Suppressor macrophage (primary cell): ENCODE measurements at regions not wholly inside any gene's neighbourhood (a gene's known extent, or its start where the extent isn't known, plus 50 kb on each side); places are given as distances from the start of the nearest gene placed in this dataset.
"Not testable (repeated sequence)": the region's sequence is repeated elsewhere in the genome, so short reads cannot be mapped to it uniquely, and the experiment has no call there.

ENCODE experiments used
- DNase-seq, 4 experiments: peaks; one replicate each; pipeline ENCODE4 v3.0.0-alpha.2; 2020 to 2022

DNA sequence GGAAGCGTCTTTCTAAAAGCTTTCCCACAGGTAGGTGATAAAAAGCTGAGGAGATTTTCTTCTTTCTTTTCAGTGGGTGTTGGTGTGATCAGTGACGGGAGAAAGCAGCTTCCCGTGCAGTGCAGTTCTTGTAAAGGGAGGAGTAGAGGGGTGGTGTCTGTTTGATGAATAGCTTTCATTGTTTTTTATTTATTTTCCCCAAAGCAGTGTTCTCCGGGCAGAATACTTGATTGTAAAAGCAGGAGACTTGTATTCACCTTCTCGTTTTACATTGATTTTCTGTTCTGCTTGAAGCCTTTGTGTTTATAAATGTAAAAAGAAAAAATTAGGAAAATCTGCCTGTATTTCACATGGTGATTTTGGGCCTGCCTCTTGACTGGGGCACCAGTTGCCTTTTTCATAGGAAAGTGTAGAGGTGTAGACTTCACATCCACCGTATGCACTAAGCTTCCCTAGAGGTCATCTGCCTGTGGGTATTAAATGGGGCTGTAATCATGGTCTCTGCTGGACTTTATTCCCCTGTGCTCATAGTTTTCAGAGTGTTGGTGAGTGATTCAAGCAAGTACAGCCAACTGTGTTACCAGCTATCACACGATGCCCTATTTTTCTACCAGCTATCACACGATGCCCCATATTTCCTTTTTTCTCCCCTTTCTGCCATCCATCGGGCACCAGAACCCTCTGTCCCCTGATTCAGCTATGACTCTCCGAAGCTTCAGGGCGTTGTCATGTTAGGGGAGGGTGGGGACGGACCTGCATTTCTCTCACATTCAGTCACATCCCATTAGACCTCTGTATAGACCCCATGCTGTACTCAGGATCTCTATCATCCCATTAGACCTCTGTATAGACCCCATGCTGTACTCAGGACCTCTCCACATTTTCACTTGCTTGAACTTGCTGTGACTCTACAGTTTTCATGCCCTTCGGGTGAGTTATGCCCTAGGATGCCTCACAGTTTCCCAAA is 526.5 kb downstream of the TRIML1 start:
- DNase-seq, result no peak

DNA sequence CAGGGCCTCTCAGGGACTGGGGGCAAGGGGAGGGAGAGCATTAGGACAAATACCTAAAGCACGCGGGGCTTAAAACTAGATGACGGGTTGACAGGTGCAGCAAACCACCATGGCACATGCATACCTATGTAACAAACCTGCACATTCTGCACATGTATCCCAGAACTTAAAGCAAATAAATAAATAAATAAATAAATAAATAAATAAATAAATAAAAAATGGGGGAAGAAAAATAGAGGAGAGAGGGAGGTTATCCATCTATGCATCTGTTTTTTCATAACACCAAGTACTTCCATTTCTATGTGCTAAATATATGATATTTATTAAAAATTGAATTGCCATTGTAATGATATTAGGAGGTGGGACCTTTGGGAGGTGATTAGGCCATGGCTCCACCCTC is 539.5 kb downstream of the TRIML1 start:
- not testable (repeated sequence) for DNase-seq

DNA sequence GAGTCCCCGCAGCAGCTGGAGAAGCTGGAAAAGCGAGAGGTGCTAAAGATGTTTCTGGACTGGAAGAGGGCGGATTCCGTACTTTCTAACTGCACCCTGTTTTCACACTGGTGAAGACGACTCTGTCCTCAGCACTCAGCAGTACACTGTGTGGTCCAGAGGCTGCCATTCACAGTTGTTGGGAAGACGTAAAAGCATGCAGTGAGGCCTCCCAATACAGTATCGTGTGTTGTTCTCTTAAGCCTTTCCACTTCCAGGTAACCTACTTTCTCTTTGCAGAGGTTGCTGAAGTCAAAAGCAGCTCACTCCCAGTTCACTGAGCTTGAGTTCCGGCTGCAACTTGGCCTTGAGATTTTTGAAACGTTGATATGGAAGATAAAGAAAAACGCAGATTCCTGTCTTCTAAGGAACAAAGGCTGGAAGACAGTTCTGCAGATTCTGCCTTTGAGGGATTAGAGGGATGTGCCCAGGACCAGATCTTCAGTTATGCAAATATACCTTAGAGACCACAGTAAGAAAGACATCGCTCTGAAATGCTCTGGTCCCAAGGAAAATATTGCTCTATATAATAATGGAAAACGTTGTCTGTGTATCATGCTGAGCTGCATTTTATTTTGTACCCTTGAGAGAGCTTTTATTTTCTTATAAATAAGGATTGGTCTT is 540.9 kb downstream of the TRIML1 start:
- DNase-seq, result no peak

DNA sequence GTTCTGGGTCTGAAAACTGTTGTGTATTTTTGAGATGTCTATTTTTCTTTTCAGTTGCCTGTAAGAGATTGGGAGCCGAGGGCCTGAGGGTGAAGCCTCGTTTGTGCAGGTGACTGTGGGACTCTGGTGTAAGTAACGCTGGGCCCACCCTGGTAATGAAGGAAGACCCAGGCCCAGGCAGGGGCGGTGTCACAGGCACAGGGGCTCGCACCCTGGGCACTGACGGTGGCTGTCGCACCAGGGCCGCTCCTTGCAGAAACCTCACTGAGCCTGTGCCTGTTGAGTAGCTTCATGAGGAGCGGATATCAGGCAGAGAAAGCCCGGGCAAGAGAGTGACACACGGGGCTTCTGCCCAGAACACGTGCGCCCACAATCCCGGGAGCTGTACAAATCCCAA is 541.4 kb downstream of the TRIML1 start:
- no peak for DNase-seq

DNA sequence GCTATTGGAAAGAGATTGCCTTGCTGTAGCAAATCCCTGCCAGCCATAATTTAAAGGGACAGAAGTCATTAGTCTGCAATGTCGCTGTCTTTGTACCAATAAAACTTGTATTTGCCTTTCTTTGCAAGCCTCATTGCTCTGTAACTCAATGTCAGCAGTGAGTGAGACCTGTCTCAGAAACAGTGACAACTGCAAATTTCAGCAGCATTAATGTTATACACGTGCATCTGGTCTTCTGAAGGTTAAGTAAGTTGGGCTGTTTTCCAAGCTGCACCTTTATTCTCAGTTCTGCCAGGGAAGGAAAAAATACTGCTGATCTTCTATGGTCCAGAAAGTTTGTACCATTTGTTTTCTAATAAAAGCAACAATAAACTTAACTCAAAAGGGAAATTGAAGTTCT is 543.1 kb downstream of the TRIML1 start:
- DNase-seq, result no peak

DNA sequence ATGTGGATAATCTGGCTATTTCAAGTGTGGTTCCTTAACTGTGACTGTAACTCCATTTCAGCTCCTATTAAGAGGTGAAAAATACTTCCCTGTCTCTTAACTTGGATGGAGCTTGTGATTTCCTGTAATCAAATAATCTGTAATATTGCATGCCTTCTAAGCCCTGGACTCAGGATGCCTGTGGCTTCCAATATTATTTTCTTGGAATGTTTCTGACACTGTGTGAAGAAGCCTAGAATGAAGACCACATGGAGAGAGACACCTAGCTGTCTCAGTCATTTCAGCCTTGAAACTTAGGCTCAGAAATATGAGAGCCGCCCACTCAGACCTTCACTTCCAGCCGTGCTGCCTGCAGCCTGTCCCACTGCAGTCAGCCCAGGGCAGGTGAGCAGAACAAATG is 544.3 kb downstream of the TRIML1 start:
- no peak for DNase-seq

DNA sequence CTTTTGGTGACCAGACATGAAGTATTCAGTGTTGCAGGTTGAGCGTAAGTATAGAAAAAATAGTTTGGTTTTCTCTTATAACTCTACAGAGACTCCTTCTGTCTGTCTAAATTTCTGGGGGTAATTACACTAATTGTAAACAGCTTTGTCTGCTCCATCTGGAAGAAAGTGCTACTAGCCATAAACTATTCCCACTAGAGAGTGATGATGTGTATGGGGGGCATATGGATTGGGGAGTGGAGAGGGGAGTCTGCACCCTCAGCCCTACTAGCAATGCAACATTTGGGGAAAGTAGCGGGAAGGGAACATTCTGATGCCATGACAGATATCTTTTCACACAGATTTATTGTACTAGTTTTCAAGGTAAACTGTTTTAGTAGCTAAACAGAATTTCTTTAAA is 549.7 kb downstream of the TRIML1 start:
- no peak for DNase-seq

DNA sequence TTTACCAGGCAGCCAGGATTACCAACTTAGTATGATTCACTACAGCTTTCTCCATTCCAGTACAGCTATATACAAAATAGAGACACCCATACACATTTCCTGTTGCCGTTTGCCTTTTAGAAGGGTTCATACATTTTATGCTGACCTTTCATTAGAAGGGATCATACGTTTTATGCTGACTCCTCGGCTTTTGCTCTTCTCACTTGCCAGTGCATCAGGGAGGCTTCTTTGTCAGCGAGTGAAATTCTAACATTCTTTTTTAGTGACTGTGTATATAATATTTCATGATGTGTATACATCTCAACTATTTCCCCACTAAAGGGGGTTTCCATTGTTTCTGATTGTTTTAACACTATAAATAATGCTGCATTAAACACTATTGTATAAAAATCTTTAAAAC is 552.6 kb downstream of the TRIML1 start:
- no peak for DNase-seq

DNA sequence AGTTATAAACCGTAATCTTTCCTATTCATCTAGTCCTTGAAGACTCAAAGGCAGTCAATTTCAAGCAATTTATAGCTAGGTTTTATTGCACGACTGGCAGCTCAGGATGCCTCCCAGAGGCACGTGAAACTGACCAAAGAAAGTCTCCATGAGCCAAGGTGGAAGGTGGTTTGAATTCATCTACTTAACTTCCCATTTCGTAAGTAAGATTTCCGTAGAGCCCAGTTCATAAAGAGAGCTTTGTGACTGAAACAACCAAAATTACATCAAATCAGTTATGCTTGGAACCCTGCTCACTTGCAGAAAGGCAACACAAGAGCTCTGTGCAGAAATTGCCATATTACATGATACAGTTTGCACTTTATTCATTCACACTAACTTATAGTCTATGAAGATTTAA is 556.0 kb downstream of the TRIML1 start:
- DNase-seq, result no peak

DNA sequence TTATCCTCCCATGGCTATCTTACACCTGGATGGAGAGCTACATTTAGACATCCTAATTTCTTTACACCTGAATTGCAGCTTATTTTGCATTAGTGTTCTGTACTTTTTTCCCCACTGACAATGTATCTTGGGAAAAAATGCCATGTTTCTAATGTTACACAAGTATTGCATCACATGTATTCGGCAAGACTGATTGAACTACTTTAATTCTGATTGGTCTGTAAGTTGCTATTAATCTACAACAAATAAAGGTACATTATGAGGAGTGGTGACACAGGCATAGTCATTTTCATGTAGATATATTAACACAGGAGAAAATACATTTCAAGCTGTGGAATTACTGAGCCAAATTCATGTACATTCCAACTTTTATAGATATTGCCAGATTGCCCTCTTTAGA is 558.0 kb downstream of the TRIML1 start:
- no peak for DNase-seq

DNA sequence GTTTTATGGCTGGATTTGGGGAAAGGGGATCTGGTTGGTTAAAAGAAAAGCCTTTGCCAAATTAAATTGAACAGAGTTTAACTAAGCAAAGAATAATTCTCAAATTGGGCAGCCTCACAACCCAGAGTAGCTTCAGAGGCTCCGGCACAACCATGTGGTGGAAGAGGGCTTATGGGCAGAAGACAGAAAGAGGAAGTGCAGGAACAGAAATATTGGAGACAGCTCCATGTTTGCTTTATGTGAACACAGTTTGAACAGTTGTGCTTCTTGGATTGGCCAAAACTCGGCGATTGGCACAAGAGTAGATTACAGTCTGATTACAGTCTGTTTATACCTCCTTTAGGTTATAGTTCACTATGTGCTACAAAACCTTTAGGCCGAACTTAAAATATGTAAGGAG is 562.7 kb downstream of the TRIML1 start:
- no peak for DNase-seq

DNA sequence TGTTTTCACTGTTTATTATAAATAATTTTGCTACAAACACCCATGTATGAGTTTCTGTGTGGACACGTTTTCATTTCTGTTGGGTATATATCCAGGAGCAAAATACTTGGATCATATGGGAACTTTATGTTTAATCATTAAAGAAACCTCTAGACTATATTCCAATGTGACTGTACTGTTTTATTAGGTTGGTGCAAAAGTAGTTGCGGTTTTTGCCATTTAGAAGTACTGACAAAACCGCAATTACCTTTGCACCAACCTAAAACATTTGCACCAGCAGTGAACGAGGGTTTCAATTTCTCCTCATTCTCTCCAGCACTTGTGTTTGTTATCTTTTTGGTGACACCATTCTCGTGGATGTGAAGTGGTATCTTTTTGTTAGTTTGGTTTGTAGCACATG is 565.0 kb downstream of the TRIML1 start:
- DNase-seq, result no peak

DNA sequence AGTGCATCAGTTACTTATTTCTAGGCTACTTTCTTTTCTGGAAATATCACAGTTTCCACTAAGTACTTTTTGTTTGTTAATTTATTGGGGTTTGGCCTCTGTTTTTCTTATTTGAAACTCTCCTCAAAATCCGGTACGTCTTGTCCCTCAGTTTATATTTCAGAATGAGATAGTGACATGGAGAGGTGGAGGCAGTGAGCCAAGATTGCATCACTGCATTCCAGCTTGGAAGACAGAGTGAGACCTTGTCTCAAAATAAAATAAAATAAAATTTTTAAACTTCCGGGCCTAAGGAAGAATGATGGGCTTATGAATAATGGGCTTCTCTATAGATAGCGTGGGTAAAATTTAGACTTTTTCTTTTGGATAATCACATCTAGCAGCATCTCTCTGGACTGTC is 567.8 kb downstream of the TRIML1 start:
- DNase-seq, result no peak

DNA sequence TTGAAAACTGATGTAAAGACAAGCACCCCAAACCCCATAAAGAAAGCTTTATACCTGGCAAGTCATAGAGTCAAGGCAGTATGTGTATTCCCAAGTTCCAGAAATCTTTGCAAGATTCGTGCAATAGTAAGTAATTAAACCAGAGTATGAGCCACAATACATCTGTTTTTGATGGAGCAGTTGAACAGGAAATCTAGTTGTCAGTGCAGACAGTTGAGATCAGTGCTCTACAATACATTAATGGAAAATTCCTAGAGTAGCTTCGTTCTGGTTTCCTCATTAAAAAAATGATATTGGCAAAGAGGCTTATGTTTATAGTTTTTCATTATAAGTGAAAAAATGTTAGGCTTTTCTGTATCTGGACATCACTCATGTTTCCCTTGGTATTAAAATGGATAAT is 575.3 kb downstream of the TRIML1 start:
- DNase-seq, result no peak

DNA sequence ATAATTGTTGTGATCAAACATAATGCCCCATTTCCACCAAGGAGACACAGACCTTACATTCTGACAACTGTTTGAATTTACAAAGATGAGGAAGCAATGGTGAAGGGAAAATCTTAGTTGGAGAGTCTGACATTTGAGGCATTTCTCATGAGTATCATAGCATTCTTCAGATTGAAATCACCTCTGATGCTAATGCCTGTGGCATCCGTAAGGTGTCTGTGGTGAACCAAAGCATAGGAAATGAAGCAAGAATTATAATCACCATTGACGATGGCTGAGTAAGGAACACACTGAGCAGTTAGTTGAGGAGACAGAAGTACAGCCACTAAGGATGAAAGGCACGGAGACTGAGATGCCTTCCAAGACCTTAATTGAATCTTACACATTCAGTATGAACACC is 575.7 kb downstream of the TRIML1 start:
- no peak for DNase-seq

DNA sequence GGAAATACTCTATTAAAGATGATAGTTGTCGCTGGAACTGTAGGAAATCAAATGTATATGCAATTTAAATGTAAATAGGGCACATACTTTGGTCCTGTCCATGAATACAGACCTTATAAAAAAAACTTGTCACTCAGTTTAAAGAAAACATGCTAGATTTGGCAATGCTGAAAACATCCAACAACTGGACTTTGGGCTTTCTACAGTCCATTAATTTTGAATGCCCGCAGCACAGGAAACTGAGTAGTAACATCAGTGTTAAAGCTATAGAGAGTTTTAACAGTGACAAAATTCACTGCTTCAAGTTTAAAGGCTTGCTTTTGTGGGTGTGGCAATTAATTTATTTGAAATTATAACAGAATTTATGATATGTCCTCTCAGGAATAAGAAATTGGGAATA is 578.4 kb downstream of the TRIML1 start:
- DNase-seq, result no peak

DNA sequence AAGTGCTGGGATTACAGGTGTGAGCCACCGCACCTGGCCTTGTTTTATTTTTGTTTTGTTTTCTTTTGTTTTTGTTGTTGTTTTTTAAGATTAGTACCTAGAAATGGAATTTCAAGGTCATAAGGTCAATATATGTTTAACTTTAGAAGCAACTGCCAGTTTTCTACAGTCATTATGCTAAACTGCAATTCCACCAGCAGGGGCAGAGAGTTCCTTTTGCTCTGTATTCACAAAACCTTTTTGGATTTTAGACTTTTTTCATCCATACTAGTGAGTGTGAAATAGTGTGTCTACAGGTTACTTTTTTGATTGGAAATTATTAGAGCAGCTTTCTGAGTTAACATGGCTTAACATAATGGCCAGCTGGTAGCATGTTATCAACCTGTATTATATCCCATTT is 580.6 kb downstream of the TRIML1 start:
- no peak for DNase-seq

DNA sequence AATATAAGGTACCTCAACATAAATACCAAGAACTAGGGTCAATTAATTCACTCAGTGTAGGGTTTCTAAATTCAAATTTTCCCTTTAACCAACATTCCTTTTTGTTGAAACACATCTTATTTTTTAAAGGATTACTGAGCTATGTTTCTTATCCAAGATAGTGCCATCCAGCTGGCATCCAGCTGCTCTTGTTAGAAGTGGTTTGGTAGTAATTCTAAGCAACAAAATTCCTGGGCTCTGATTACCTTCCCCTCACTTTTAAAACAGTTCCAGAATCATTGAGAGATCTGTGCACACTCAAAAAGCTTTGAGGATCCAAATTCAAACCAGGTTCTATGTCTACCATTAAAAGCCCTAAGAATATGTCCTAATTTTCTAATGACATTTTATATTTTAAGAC is 583.7 kb downstream of the TRIML1 start:
- DNase-seq, result no peak

DNA sequence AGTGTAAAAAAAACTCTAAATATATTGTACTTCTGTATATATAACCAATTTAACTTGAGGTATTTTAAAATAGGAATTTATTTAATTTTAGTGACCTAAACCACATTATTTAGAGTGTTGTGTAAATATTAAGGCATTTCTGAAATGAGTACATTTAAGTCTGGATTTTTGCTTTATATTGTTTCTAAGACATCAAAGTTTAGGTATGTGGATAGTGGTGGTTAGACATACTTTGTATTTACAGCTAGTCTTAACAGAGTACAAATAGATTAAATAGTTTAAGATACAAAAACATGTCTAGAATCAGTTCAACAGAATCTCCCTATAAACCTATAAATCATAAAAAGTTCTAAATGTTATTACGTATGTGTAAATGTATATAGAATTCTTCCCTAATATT is 588.5 kb downstream of the TRIML1 start:
- DNase-seq, result no peak

DNA sequence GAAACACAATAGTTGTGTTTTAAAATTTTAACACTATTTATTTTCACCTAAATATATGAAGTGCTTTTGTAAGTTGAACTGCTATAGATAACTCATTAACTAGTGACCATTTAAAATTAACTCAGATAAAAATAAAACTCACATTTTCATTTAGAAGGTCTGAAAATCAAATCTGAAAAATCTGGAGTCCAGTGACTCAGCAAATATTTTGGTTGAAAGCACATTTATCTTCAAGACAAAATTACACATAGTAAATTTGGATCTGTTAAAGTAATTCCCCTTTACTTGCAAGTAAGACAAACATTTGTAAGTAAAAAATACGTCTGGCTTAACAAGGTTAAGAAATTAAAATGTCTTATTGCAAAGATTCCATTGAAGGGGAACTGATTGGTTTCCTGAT is 589.1 kb downstream of the TRIML1 start:
- no peak for DNase-seq

DNA sequence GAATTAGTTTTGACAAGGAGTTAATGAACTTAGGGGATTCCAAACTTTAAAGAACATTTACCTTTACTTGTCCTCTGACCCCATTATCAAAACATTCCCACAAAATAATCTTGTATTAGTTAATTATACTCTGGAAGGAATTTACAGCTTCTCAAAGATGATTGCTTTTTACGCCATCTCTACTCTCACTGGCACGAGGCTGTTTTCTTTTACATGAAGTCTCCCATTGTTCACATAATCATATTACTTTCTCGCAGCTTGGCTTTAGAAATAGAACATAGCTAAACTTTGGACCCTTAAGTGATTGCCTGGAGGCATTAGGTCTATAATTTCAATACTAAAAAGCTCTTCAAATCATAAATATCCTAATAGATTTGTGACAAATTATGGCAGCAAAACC is 592.9 kb downstream of the TRIML1 start:
- DNase-seq, result no peak

DNA sequence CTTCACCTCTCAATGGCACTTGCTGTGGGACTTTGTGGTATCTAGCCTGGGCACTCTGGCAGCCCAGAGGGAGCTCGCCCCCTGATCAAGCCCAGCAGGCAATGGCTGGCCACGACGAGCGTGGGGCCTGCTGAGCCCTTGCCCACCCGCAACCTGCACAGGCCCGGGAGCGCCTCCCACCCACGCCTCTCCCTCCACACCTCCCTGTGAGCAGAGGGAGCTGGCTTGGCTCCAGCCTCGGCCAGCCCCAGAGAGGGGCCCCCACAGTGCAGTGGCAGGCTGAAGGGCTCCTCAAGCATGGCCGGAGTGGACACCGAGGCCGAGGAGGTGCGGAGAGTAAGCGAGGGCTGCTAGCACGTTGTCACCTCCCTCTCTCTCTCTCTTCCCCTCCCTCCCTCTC is 595.8 kb downstream of the TRIML1 start:
- DNase-seq, result no peak

DNA sequence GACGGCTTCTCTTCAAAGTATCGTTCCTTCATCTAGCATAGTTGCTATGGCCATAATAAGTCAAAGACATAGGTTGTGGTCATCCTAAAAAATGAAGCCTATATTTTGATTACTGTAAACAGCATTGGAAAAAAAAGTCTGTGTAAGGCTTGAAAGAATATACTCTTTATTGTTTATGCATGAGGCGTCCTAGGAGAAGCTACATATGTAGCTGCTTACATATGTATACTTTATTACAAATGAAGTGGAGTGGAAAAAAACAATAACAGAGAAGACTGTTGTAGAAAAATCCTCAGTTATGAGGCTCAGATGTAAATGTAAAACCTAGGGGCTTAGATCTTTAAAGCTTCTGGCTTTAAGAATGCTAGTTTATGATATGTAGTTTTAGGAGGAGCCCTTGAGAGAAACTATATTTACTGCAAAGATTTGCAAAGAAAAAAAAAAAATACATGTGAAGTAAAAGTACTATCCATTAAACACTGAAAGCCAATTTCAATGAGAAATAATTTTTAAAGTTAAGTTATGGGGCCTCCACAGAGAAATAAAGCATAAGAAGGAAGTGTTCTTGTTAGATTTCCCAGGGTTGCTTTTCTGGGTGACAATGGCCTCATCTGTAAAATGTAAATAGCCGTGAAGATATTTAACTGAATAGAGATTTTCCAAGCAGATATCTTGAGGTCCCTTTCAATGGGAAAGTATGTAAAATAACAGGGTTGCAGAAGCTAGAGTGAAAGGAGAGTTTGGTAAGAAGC is 598.2 kb downstream of the TRIML1 start:
- no peak for DNase-seq

DNA sequence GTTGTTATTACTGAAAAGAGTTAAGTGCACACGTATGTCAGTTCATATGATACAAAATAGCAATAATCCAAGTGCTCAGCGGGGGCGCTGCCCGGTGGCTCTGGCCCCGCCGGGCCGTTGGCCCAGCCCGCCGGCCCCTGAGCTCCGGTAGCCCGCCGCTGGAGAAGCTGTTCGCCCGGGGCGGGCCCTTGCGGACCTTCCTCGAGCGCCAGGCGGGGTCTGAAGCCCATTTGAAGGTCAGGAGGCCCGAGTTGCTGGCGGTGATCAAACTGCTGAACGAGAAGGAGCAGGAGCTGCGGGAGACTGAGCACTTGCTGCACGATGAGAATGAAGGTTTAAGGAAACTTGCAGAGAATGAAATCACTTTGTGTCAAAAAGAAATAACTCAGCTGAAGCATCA is 599.0 kb downstream of the TRIML1 start:
- DNase-seq, result not testable (repeated sequence)
